C1 segment of cervical spinal cord (tissue), 14 donors: ENCODE measurements at regions not wholly inside any gene's neighbourhood (a gene's known extent, or its start where the extent isn't known, plus 50 kb on each side); places are given as distances from the start of the nearest gene placed in this dataset.
"Not testable (repeated sequence)": the region's sequence is repeated elsewhere in the genome, so short reads cannot be mapped to it uniquely, and the experiment has no call there.

Experiments
- DNase-seq, 14 donors: peaks; one replicate each; lab custom pipeline; 2025; lab: John Stamatoyannopoulos, UW

- no peak for DNase-seq
Measured at GRCh38 chr1:73273886-73274285, 924.1 kb downstream of the LRRIQ3 start.

GRCh38 chr1:73245196-73245595 is 952.8 kb downstream of the LRRIQ3 start:
- DNase-seq: not testable (repeated sequence)

- DNase-seq: no peak
Measured at GRCh38 chr1:73218995-73219546, 936.7 kb upstream of the NEGR1 start.

DNA sequence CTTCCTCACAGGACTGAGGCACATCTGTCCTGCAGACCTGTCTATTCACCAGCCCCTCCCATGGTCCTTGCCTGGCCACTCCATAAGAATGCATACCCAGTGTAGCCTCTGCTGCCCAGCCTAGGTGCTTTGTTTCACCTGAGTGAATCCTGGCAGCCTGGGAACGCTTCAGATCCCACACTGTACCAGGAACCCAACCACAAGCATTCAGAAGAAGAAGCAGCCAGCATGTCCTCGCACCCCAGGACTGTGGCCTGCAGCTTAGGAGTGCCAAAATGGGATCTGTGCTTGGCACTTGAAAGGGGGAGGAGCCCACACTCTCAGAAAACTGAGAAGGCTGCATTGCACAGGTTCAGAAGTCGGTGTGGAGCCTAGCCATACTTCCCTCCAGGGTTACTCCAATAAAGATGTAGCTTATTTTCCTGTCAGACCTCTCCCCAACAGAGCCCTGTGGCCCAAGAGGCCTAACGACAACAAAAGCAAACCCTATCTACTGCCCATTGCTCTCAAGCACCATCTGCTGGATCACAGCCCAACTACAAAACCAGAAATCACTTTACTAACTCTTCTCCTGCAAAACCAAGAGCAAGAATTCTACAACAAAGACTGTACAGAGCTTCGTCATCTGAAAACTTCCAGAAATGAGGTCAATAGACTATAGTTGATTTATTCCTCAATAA is 923.1 kb upstream of the NEGR1 start:
- DNase-seq: no peak

DNA sequence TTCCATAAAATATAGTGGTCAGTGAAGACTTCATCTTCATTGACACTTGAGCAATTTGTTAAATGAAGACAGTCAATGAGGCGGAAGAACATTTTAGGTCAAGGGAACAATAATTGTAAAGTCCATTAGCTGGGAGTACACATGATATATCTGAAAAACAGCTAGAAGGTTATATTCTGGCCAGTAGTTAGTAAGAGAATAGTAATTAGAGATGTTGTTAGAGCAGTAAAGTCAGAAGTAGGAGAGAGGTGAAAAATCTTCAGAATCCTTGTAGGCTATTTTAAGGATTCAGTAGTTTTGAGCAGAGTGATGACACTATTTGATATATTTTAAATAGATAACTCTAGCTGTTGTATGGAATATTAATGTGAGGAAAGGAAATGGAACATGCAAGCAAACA is 915.6 kb upstream of the NEGR1 start:
- no peak for DNase-seq

DNA sequence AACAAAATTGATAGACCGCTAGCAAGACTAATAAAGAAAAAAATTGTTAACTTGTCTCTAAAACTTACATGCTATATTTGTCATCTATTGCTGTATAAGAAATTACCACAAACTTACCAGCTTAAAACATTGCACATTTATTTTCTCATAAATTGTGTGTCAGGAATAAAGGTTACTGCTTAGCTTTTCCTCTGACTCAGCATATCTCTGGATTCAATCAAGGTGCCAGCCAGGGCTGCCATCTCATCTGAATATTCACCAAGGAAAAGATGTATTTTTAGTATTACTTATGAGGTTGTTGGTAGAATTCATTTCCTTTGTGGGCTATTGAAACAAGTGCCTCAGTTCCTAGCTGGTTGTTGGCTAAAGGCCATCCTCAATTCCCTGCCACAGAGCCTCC is 912.6 kb upstream of the NEGR1 start:
- no peak for DNase-seq

DNA sequence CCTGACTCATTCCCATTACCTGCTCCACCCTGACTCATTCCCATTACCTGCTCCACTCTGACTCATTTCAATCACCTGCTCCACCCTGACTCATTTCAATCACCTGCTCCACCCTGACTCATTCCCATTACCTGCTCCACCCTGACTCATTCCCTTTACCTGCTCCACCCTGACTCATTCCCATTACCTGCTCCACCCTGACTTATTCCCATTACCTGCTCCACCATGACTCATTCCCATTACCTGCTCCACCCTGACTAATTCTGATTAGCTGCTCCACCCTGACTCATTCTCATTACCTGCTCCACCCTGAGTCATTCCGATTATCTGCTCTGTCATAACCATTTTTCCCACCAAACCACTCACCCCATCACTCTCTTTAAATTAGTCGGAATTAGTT is 901.2 kb upstream of the NEGR1 start:
- DNase-seq: not testable (repeated sequence)

- no peak for DNase-seq
Measured at GRCh38 chr1:73181190-73181540, 898.8 kb upstream of the NEGR1 start.

- no peak for DNase-seq
Measured at GRCh38 chr1:73180397-73181189, 898.3 kb upstream of the NEGR1 start.

- no peak for DNase-seq
Measured at GRCh38 chr1:73176902-73177301, 894.6 kb upstream of the NEGR1 start.

DNA sequence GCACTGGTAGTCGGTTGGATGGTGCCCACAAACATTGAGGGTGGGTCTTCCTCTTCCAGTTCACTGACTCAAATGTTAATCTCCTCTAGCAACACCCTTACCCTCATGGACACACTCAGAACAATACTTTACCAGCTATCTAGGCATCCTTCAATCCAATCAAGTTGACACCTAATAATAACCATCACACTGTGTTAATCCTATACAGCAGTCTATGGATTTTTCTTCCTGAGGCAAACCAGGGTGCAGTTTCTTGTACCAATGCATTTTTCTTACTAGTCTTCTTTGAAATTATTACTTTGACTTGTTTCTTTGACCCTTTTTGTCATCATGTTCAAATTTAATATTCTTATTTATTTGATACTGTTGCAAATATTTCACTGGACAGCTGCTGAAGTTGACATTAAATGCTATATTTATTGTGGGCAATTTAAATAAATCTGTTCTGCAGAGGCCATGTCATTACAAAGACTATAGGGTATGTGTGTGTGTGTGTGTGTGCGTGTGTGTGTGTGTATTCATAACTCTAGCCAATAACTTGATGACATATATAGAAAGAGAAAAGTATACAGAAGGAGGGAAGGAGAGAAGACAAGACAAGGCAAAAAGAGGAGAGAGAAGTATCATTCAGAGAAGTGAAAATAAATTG is 884.8 kb upstream of the NEGR1 start:
- no peak for DNase-seq

DNA sequence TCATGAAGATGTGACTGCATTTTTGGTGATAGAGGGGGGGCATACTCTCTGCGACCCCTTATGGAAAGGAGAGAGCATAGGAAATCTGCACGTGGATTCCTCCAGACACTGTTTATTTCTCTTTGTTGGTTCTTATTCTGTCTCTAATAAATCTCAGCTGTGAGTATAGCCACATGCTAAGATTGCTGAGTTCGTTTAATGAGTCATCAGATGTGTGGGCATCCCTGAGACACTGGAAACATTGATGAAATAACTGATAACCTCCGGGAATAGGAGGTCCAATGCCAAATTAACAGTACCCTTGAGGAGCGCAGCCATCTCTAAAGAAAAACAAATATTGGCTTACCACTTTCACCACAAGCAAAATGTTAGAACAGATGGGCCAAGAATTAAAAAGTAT is 880.2 kb upstream of the NEGR1 start:
- no peak for DNase-seq

DNA sequence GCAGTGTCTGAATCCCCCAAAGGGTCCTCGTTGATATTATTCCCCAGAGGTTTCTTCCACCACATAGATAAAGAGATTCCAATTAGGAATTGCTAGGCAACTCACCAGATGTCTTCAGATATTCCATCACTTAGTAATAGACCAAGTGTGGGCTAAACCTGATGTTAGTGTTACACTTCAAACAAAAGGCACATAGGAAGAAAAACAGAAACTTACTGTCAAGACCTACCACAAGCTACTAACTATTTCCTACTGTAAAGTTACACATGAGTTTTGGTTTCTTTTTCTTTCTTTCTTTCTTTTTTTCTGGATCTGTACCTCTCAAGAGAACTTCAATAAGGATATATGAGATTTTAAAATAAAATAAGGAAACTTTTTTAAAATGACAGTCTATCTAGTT is 879.1 kb upstream of the NEGR1 start:
- no peak for DNase-seq

GRCh38 chr1:73160759-73161158 is 878.4 kb upstream of the NEGR1 start:
- no peak for DNase-seq

DNA sequence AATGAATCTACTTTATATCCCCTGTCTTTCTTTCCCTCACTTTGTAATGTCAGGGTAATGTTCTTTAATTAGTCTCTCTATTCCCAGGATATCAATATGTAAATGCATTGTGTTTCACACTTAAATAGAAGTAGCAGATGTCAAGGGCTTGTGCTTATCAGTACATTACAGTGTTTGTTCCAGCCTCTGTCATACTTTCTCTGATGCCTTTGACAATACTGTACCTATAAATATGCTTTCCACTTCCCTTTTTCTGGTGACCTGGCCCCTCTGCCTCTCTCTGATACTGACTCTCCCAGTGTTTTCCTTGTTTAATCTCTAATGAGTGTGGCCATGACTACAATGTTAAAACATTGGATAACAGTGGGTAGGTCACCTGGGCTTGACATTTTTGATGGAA is 862.0 kb upstream of the NEGR1 start:
- DNase-seq: no peak

- DNase-seq: no peak
Measured at GRCh38 chr1:73136975-73137374, 854.6 kb upstream of the NEGR1 start.

DNA sequence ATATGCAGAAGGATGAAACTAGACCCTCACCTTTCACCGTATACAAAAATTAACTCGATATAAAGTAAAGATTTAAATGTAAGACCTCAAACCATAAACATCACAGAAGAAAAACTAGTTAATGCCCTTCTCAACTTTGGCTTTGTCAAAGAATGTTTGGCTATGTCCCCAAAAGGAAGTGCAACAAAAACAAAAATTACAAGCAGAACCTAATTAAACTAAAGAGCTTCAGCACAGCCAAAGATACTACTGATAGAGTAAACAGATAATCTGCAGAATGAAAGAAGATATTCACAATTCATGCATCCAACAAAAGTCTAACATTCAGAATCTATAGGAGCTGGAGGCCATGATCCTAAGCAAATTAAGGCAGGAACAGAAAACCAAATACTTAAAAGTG is 824.6 kb upstream of the NEGR1 start:
- DNase-seq: no peak

GRCh38 chr1:73105755-73106154 is 823.4 kb upstream of the NEGR1 start:
- no peak for DNase-seq

- no peak for DNase-seq
Measured at GRCh38 chr1:73104749-73105148, 822.4 kb upstream of the NEGR1 start.

- no peak for DNase-seq
Measured at GRCh38 chr1:73100216-73100615, 817.9 kb upstream of the NEGR1 start.

DNA sequence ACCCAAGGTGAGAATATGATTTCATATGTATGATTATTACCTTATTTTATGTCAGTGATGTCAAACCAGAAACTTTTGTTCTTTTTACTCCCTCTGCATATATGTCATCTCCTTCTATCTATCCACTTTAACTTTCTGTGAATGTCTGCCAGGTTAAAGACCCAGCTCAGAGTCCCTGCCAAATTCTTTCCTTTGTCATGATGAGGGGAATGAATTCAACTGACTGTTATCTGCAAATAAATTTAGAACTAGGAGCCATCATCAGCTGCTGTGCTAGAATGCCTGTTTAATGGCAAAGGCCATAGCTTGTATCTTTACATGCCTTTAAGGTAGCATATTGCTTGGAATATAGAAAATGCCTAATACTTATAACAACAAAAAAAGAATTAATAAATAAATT is 815.6 kb upstream of the NEGR1 start:
- no peak for DNase-seq

GRCh38 chr1:73096841-73097240 is 814.5 kb upstream of the NEGR1 start:
- DNase-seq: no peak

GRCh38 chr1:73092383-73092782 is 810.0 kb upstream of the NEGR1 start:
- no peak for DNase-seq
